ENCODE measurements at regions not wholly inside any gene's neighbourhood (a gene's known extent, or its start where the extent isn't known, plus 50 kb on each side); places are given as distances from the start of the nearest gene placed in this dataset.

DNA sequence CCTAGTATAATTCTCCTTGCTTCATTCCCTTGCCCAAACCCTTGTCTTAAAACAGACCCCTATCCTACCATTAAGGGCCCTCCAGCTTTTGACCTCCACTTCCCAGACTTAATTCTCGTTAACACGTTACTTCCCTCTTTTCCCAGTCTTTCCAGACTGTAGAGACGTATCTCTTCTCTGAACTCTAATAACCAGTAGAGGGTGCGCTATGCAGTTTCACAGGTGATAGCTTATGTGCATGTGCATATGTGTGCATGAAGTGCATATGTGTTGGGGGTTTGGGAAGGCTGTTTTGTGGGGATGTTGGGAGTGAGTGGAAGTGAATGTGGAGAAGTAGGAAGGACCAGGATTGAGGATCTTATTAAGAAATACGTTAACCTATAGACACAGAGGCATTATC is 78.1 kb upstream of the CCDC190 start:
- no peak for TF ChIP-seq CTCF (IDR thresholded peaks at IDR 0.05)
- TF ChIP-seq POLR2A (IDR thresholded peaks at IDR 0.05), result no peak
